ENCODE measurements at regions not wholly inside any gene's neighbourhood (a gene's known extent, or its start where the extent isn't known, plus 50 kb on each side); places are given as distances from the start of the nearest gene placed in this dataset.
"Not testable (repeated sequence)": the region's sequence is repeated elsewhere in the genome, so short reads cannot be mapped to it uniquely, and the experiment has no call there.

DNA sequence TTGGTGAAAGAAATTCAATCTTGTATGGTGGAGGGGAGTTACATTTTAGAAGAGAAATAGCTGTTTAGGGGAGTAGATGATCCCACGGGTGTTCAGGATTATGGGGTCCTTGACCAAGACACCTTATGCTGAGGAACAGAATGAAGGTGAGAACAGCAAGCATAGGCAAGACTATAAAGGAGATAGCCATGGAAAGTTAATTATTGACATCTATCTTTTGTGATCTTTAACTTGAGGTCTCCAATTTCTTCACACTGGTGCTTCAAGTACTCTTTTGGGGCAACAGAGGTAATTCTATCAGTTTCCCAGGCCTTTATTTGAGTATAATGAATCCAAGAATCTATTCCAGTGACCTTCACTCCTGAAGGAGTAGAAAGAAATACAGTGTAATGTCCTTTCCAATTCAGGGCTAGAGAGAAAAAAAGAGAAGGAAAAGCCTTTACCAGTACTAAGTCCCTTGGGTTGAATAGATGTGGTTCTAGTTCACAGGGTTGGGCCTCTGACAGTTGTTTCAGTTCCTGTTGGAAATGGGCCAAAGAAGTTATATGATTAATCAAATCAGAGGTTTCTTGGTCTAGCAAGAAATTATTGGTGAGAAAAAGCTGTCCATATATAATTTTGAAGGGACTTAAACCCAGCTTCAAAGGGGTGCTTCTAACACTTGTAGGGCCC is 2104.1 kb upstream of the ACO1 start:
- no peak for FAIRE-seq

DNA sequence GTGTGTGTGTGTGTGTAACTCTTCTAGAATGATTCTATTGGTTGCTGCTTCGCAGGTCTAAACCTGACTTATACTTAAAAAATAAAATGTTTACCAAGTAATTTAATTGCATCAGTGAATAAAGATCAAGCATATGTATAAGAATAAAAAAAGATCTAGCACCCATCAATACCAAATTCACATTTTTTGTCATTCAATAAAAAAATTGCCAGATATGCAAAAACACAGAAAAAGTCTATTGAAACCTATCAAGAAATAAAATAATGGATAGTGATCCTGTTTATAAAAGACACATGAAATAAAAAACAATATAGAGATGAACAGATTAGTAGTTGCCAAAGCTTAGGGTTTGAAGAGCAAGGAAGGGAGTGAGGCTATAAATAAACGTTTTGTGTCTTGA is 2095.0 kb upstream of the ACO1 start:
- FAIRE-seq, result no peak

DNA sequence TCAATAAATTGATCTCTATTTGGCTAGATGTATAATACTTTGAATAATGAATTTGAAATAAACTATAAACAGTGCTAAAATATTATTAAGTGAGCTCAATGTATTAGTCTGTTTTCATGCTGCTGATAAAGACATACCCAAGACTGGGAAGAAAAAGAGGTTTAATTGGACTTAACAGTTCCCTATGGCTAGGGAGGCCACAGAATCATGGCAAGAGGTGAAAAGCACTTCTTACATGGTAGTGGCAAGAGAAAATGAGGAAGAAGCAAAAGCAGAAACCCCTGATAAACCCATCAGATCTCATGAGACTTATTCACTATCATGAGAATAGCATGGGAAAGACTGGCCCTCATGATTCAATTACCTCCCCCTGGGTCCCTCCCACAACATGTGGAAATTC is 2092.4 kb upstream of the ACO1 start:
- FAIRE-seq, result not testable (repeated sequence)

DNA sequence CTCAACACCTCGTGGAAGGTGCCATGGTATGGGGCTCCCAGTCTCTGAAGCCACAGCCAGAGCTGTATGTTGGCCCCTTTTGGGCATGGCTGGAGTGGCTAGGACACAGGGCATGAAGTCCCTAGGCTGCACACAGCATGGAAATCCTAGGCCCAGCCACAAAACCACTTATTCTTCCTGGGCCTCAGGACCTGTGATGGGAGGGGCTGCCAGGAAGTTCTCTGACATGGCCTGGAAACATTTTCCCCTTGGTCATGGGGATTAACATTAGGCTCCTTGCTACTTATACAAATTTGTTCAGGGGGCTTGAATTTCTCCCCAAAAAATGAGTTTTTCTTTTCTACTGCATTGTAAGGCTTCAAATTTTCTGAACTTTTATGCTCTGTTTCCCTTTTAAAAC is 2091.2 kb upstream of the ACO1 start:
- FAIRE-seq, result no peak

DNA sequence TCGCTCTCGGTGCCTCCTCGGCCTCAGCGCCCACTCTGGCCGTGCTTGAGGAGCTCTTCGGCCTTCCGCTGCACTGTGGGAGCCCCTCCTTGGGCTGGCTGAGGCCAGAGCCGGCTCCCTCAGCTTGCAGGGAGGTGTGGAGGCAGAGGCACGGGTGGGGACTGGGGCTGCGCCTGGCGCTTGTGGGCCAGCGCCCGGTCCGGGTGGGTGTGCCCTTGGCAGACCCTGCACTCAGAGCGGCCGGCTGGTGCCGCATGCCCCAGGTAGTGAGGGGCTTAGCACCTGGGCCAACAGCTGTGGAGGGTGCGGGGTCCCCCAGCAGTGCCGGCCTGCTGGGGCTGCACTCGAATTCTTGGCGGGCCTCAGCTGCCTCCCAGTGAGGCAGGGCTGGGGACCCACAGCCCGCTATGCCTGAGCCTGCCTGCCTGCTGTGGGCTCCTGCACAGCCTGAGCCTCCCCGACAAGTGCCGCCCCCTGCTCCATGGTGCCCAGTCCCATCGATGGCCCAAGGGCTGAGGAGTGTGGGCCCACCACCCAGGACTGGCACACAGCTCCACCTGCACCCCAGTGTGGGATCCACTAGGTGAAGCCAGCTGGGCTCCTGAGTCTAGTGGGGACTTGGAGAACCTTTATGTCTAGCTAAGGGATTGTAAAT is 2085.2 kb upstream of the ACO1 start:
- no peak for FAIRE-seq

DNA sequence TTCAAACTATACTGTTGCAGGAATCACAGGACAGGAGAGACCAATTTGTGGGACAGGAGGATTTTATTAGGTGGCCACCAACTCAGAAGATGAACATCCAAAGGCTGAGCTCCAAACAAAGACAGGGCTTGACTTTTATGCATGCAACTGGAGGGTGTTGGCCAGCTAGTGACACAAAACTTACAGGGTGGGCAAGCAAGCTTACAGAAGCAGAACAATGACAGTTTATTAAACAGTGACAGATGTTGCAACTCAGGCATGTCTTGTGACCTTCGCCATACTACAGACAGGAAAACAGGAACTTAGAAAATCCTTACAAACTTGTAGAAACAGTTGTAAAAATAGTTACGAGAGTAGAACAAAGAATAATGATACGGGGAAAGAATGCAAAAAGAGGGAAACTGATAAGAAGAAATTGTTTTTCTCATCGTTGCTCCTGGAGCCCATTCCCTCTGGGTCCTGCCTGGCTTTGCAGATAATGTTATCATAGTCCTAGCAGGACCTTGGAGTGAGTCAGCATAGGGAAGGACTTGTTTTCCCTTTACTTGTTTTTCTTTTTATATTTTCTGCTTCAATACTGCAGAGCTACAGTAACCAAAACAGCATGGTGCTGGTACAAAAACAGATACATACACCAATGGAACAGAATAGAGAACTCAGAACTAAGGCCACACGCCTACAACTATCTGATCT is 2083.0 kb upstream of the ACO1 start:
- no peak for FAIRE-seq

- FAIRE-seq, result no peak
These were observed 2073.7 kb upstream of the ACO1 start for GRCh38 chr9:30310711-30311110.

DNA sequence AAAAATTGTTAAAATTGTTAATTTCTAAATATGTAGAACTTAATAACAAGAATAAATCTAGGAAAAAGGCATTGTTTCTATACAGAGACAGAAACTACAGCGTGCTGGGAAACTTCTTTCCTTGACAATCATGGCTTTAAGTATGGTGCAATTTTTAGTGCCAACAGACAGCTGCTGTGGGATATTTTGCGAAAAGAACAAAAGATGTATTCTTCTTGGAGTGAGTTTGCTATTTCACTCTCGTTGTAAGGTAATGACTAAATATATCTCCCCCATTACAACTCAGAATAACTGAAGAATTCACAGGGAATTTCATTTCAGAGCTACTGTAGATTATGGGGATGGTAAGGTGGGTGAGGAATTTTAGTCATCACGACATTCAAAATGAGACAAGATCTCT is 2055.0 kb upstream of the ACO1 start:
- FAIRE-seq, result no peak

DNA sequence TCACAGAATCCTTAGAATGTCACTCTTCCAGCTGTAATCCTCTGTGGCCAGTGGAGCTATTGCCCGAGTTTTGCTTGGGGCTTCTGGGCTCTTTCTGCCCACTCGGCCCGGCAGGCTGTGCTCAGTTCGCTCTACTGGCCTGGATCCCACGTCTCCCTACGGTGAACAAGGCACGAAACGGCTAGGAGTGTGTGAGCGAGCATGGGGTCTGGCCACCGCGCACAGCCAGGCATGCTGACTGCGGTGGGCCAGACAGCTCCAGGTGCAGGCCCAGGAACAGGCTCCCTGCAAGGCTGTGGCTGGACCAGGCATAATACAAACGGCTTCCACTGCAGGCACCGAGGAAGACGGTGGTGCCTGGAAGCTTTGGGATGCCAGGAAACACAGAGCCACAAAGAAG is 2035.5 kb upstream of the ACO1 start:
- FAIRE-seq, result no peak

DNA sequence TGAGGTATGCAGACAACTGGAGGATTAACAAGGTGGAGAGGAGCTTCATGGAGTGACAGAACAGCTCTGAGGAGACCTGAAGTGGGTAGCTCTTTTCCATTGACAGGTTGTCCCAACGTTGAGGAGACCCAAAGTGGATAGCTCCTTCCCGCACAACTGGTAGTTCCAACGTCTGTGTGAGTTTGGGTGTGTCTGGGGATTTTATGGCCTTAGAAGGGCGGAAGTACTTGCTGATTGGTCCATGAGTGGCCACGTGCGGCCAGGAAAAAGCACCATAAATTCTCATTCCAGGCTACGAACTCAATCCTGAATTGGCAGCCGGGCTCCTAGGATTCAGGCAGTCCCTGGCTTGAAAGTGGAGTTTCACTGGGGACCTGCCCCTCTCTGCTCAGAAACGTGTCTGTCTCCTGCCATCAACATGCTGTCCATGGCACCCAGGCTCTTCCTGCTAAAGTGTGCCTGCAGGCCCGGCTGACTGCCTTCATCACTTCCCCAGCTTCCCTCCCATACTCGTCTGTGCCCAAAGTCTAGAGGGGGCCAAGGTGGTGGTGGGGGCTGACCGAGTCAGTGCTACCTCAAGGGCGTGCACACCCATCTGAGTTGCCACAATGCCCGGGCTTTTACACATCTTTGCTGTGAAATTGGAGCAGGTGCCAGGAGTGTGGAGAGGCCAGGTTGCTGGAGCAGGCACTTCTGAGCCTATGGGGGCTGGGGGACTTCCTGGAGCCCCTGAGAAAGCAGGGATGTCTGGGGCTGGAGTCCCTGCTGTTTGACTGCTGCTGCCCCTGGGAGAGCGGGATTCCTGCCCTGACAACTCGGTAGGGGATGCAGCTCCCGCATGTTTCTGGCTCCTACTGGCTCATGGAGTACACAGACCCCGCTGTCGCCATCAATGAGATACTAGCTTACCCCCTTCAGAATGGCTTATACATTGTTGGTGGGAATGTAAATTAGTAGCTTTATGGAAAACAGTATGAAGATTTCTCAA is 2034.6 kb upstream of the ACO1 start:
- FAIRE-seq, result no peak

DNA sequence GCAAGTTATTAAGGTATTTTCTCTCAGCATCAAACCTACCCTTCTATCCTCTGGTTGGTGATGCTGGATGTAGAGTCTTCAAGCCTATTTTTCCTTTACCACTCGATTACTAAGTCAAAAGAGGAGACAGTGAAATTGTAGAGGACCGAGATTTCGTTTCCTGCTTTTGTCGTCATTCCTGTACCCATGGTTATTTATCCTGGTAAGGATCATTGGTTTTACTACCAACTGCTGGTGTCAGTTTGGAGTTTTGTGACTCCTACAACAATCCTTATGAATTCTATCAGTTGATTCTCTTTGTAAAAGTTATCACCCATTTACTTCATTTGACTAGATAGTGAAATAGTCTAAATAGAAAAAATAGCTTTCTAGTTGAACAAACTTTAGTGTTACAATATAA is 2028.2 kb upstream of the ACO1 start:
- no peak for FAIRE-seq

DNA sequence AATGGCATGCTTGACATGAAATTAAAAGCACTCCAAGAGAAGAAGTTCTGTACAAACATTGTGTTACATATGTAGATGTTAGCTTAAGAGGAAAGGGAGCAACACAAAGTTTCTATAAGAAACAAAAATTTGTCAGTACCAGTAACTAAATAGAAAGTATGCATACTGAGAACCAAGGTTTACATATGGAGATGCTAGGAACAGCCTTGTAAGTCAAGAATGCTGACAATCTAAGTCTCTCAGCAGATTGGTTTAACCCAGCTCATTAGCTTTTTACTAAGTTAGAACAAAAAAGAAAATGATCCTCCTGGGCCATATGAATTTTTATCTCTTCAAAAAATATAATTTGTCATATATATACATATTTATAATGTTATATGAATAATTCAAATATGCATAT is 2022.1 kb upstream of the ACO1 start:
- no peak for FAIRE-seq

- FAIRE-seq, result not testable (repeated sequence)
These were observed 2018.3 kb upstream of the ACO1 start for GRCh38 chr9:30366140-30366539.

GRCh38 chr9:30382271-30382670 is 2002.2 kb upstream of the ACO1 start:
- no peak for FAIRE-seq

DNA sequence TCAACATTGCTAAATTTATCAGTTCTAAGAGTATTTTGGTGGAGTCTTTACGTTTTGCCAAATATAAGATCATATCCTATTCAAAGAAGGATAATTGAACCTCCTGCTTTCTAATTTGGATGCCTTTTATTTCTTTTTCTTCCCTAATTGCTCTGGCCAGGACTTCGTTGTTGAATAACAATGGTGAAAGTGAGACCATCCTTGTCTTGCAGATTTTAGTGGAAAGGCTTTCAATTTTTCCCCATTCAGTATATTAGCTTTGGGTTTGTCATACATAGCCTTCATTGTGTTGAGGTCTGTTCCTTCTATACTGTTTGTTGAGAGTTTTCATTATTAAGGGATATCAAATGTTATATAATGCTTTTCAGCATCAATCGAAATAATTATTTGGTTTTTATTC is 1974.2 kb upstream of the ACO1 start:
- no peak for FAIRE-seq

DNA sequence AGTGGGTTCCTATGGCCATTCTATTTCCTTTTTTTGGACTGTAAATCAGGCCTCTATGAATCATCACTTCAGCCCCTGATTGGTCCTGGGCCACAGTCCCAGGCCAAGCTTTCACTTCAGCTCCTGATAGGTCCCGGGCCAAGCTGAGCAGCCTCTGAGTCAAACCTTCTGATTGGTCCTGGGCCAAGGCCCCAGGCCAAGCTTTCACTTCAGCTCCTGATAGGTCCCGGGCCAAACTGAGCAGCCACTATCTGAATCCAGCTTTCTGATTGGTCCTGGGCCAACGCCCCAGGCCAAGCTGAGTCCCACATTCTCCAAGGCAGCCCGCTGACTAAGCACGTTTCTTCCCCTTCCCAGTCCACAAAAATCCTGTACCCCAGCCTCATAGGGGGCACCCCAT is 1972.9 kb upstream of the ACO1 start:
- no peak for FAIRE-seq

DNA sequence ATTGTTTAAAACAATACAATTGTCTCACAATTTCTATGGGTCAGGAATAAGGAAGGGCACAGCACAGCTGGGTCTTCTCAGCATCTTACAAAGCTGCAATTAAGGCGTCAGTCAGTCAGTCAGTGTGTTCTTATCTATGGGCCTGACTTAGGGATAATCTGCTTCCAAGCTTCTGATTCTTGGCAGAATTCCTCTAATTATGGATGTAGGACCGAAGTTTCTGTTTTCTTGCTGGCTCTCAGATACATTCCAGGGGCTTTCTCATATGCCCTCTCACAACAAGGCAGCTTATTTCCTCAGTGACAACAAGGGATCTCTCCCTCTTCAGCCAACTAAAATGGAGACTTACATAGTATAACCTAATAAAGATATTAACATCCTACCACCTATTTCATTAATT is 1925.3 kb upstream of the ACO1 start:
- FAIRE-seq, result no peak

GRCh38 chr9:30476826-30477225 is 1907.6 kb upstream of the ACO1 start:
- no peak for FAIRE-seq

DNA sequence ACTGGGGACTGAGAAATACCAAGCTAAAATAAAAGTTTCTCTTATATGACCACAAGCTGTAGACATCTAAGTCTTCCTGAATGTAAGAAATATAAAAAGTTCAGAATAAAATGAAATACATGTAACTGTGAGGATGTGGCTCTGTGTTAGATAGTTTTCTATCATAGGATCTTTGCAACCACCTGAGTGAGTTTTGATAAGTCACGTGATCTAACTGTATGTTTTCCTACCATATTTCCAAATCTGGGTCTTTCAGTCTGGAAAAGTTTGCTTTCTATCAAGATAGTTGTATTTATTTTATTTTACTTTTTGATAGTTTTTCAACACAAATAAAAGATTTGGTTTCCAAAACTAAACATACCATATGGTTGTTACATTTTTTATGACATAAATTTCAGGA is 1905.8 kb upstream of the ACO1 start:
- FAIRE-seq, result no peak

DNA sequence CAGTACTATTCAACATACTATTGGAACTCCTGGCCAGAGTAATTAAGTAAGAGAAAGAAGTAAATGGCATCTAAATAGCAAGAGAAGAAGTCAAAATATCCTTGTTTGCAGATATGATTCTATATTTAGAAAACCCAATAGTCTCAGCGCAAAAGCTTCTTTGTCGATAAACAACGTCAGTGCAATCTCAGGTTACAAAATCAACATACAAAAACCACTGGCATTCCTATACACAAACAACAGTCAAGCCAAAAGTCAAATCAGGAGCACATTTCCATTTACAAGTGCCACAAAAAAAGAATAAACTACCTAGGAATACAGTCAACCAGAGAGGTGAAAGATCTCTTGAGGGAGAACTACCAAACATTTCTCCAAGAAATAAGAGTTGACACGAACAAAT is 1901.9 kb upstream of the ACO1 start:
- no peak for FAIRE-seq

DNA sequence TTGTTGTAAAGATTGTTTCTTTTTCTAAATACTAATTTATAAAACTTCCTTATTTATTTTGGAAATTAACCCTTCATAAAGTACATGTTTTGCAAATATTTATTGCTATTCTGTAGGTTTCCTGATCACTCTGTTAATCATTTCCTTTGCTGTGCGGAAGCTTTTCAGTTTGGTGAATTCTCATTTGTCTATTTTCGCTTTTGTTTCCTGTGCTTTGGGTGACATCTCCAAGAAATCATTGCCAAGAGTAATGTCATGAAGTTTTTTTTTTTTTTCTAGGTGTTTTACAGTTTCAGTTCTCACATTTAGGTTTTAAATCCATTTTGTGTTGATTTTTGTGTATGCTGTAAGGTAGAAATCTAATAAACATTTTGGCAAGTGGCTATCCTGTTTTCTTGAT is 1899.8 kb upstream of the ACO1 start:
- FAIRE-seq, result no peak

- FAIRE-seq, result no peak
These were observed 1879.9 kb upstream of the ACO1 start for GRCh38 chr9:30504502-30504905.

DNA sequence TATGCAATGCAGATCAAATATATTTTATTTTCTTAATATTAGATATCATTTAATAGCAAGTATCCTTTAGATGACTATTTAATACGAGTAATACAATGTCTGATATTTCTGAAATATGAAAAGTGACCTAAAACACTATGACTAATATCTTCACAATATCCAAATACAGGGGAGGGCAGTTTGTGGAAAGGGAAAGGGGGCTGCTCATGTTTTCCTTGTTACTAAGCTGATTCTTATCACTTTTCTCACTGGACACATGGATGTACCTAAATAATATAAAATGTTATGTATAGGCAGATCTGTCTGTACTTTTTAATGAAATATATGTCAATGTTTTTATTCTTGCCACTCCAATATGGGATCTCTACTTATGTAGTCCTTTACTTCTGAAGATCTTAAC is 1879.1 kb upstream of the ACO1 start:
- FAIRE-seq, result no peak

All from islet of Langerhans (tissue), 1 donor.